Epidermal melanocyte (primary cell): ENCODE measurements at regions not wholly inside any gene's neighbourhood (a gene's known extent, or its start where the extent isn't known, plus 50 kb on each side); places are given as distances from the start of the nearest gene placed in this dataset.

Source experiments
- DNase-seq: peaks from one replicate; pipeline ENCODE4 v3.0.0; 2011; ENCODE audit warnings: low spot score; ENCODE audit not compliant: insufficient read length

DNA sequence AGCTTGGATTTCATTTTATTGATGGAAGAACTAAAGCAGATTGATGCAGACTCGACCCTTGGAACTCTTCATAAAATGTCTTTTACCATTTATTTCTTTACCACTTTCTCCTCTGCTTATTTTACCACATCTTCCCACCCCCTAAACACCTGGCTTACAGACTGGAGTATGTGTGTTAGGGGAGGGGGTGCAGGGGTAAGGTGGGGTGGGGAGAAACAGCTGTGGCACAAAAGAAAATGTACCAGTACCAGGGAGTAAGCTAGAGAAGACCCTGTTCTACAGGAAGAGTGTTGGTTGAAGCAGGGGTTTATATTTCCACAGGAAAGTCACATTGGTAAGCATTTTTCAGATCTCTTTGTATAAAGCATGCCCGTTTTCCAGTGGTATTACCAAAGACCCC, 312.7 kb upstream of the MTNR1B start:
- DNase-seq: no peak

DNA sequence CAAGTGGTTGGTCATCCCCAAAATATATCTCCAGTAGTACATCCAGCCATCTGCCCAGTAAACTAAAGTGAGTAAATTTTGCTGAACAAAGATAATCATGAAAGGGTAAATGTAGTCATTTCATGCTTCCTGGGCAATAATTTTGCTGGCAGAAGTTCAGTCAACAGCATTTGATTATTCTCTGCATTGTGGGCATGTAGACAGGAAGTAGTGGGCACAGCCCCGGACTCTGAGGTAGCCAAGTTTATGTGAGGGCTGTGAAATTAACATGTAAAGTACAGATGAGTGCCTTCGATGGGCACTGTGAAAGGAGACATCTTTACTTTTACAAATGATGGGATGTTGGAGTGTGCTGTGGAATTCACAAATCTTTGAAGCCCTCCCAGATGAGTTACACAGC, 312.2 kb upstream of the MTNR1B start:
- DNase-seq: no peak

DNA sequence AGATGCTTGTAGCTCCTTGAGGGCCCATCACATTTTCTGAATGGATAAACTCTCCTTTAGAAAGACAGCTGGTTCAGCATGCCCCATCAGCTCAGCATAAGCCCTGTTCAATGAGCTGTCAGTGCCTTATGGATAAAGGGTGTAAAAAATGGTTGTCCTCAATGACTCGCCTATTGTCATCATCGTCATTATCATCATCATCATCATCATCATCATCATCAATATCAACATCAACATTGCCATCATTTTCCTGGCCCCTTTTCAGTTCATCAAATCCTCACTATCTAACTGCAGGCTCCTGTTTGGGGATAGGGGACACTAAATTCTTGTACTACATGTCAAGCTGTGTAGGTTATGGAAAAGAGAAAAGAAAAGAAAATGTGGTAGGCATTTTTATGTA, 310.7 kb upstream of the MTNR1B start:
- DNase-seq: no peak

DNA sequence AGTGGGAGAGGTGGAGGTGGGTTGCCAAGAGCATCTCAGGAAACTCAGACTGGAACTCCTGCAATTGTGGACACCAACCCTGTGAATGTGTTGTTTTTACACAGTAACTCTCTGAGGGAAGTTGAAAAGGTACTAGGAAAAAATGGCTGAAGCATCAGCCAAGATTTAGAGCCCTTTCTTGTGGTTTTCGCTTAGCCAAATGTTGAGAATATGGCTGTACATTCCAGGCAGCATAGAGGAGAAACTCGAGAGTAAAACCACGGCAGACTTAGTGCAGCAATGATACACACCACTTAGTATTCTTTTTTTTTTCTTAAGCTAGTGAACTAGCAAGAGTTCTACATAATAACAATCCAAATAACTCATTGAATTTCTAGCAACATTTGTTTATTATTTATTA, 309.7 kb upstream of the MTNR1B start:
- no peak for DNase-seq

DNA sequence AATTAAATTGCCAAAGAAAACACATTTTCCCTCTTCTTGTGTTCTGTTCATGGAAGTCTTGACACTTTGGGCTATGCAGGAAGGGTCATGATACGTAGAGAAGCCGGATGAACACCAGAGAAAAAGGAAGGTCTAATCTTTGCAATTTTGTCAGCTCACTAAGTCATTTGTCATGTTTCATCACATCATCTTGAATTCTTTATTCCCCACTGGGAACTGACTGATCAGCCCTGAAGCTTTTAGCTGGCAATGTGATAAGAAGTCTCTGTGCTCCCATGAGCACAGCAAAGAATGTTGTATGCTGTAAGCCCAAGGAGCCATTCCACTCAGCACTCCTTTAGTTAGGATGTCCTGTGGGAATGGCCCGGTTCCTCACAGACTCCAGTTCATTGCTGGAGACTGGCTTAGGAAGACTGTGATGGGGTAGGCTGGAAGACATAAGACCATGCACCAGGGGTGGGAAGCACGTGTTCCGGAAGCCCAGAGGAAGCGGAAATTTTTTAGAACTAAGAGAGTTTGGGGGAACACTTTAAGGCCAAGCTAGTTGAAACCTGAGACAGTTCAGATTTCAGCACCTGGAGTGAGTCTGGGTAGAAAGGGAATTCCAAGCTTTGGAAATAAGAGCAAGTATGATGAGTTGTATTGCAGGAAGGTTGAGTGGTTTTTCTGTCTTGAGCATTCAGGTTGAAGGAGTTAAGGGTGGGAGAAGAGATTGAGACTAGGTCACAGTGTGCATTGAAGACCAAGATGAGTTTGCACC, 306.7 kb upstream of the MTNR1B start:
- no peak for DNase-seq

DNA sequence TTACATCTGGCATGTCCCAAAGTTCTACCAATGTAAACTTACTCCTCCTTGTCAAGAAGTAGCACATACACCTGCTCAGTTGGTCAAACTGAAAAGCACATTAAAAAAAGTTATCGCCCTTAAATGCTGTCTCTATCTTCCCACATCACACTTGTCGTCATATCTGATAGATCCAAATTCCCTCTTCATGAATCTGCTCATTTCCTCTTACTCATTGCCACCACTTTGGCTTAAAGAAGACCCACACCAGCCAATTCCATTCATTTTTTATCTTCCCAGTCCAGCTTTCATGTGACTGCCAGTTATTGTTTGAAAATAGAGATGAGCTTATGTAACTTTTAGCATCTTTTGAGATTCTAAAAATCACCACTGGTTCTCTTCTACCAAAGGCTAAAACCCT, 305.9 kb upstream of the MTNR1B start:
- DNase-seq: no peak

DNA sequence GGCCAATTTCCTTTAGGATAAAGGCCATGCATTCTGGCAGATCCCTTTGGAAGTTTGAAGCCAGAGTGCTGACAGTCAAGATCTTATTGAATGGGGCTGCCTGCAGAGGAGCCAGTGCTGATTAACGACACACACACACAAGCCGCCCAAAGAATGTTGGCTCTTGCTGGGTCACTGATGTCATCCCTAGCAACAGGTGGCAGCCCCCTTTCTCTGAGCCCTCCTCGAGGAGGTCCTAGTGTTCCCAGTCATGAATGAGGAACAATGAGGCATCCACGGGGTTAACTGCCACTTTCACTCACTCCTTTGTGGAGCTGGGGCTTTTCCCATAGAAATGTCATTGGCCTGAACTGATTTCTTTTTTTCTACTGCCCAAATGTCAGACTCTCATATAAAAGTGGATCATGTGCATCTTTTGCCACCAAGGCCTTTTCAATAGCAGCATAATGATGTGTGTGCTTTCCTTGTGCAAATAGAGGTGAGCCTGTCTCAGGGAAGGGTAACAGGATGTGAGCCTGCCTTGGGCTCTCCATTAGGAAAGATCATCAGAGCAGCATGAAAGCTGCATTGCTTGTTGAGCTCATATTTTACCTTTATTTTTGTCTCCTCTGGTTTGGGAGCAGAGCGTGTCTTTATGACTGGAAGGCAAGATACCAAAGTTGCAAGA, 301.8 kb upstream of the MTNR1B start:
- DNase-seq: no peak

DNA sequence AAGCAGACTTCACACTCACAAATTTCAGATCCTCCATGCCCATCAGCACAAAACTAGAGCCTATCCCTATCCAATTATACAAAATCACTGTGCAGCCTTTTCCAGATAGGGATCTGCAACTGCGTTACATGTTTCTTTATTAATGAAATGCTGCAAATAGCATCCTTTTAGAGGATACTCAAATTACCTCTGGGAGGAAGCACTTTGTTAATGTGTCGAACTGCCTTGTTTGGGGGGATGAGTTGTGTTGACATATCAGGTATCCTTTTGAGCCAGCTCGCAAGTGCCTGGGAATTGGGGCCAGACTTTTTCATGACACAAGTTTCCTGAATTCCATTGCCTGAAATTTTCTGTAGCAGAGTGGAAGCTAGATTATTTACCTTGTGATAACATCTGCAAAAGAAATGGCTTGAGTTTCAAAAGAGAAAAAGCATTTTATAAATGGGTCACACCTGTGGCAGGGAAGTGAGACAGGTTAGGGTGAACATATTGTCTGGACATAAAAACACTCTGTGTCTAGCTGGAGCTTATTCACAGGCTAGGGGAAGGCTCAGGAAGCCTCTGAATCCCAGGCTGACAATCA, 299.1 kb upstream of the MTNR1B start:
- DNase-seq: no peak

DNA sequence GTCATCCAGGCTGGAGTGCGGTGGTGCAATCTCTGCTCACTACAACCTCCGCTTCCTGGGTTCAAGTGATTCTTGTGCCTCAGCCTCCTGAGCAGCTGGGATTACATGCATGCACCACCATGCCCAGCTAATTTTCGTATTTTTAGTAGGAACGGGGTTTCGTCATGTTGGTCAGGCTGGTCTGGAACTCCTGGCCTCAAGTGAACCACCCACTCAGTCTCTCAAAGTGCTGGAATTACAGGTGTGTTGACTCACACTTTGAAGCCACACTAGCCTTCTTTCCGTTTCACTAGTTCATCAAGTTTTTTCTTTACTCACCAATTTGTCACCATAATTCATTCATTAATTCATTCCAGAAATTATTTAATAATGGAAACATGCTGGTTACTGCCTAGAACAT, 298.4 kb upstream of the MTNR1B start:
- no peak for DNase-seq

DNA sequence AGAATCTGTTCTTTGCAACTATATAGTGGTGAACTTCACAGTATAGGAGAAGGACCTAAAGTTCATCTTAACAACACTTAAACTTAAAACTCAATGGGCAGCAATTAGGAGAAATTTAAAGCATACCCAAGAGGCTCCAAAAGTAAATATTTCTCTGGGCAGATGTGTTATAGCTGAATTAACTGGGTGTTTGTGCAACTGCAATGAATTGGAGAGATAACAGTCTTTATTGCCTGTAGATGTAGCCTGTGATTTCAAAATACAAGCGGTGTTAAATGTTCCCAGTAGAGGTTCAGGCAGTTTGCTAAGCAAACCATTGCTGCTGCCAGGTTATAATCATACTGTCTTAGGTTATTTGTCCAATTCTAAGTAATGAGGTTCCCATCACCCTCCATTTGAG, 294.1 kb upstream of the MTNR1B start:
- DNase-seq: no peak

DNA sequence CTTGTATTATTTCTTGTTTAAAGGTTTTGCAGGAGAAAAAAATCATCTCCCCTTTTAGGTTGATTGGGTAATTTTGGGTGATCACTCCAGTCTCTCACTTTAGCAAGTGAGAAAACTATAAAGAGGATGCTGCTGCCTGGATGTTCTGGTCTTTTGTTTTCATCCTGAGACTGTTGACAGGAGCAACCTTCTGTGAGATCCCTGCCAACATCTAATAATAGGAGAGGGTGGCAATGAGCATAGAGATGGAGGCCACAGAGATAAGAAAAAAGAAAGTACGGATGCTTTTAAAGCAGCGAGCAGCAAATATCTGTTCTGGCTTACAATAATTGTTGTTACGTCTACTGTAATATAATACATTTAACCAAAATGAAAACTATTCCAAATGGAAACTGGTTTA, 293.6 kb upstream of the MTNR1B start:
- no peak for DNase-seq

DNA sequence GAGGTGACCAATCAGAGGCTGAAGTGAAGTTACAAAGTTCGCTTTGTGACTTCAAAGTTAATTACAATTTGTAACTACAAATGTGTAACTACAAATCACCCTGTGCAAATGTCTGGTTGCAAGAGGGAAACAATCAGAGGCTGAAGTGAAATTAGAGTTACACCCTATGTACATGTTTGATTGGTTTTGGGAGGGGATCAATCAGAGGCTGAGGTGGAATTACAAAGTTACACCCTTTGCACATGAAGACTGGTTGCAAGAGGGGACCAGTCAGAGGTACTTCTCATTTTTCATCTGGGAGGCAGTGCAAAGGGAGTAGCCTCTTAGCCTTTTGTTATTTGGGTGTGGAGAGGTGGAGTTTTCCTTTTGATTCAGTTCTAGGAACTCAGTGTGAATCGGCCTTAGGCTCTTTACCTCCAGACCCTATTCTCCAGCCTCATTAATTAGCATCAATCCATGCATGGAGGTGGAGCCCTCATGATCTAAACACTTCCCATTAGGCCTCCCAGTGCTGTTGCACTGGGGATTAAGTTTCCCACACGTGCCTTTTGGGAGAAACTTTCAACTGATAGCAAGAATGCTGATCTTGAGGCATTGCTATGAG, 291.3 kb upstream of the MTNR1B start:
- DNase-seq: no peak

DNA sequence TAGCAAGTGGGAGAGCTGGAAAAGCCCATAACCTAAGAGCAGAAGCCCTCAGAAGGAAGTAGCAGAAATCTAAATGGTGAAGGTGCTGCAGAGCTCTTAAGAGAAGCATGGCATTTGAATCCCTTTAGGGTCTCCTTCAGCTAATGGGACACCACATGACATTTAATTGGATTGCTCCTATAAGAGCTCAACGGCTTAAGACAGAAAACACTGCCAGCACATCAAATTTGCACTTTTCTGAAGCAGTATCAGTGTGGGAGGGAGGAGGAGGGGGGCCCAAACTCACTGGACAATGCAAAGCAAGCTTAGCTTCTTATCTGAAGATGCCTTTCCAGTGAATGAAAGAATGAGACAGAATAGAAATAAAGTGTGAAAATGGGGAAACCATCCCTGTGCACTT, 287.9 kb upstream of the MTNR1B start:
- no peak for DNase-seq

DNA sequence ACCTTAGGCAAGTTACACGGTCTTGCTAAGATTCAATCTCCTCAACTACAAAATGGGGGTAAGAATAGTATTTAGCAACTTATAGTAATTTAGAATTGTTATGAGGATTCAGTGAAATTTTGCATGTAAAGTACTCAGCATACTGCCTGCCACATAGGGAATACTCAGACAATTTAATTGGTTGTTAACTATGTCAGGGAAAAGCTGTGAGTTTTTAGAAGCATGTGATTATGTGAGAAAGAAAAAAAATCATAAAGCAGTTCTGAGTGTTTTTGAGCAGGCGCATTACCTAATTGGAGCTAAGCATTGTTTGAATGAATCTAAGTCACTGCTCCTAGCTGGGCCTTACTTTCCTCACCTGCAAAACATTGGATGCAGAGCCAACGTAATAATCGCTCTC, 287.3 kb upstream of the MTNR1B start:
- no peak for DNase-seq

DNA sequence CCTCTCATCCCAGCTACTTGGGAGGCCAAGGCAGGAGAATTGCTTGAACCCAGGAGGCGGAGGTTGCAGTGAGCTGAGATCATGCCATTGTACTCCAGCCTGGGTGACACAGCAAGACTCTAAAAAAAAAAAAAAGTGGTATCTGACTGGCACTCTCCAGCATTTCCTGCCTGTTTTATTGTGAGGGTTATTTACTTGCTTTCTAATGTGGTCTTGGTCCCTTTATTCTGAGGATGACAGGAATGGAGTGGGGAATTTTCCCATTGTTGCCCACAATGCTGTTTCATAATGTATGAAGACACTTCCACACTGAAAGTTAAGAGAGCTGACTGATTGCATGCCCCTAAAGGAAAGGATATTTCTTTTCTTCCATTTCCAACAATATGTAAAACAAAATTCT, 286.5 kb upstream of the MTNR1B start:
- DNase-seq: no peak

DNA sequence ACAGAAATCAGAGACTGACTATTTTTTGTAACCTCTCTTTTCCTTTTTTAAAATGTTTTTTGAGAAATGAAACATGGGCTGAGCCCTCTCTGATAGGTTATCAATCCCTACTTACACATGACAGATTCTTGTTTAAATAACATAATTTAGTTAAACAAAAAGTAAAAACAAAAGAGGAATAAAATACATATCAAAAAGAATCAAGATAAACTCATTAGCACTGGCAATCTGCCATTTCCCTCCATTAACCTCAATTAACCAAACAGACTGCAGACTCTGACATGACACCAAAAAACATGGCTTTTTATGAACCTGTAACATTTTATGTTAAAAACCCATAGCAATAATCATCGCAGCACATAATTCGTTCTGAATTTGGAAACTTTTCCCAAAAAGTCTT, 284.4 kb upstream of the MTNR1B start:
- no peak for DNase-seq

DNA sequence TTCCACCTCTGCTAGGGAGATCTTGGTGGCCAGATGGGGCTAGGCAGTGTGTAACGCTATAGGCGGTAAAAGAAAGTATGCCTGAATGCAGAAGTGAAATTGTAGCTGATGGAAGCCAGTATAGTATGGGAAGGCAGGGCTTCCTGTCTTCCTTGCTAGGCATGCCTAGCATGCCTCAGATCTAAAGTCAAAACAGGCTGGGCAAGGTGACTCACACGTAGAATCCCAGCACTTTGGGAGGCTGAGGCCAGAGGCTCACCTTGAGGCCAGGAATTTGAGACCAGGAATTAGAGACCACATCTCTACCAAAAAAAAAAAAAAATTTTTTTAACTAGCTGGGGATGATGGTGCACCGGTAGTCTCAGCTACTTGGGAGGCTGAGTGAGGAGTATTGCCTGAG, 281.7 kb upstream of the MTNR1B start:
- DNase-seq: no peak

DNA sequence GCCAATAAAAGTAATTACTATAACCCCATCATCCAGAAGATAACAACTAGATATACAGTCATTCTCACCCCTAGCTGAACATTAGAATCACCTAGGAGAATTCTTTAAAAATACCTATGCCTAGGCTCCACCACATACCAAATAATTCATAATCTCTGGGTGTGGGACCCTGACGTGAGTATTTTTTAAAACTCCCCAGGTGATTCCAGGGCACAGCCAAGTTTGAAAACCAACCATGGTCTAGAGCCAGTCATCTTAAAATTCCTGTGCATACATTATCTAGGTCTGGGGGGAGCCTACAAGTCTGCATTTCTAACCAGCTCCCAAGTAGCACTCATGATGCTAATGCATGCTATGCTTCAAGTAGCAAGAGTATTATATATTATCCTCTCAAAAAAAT, 281.0 kb upstream of the MTNR1B start:
- DNase-seq: no peak

DNA sequence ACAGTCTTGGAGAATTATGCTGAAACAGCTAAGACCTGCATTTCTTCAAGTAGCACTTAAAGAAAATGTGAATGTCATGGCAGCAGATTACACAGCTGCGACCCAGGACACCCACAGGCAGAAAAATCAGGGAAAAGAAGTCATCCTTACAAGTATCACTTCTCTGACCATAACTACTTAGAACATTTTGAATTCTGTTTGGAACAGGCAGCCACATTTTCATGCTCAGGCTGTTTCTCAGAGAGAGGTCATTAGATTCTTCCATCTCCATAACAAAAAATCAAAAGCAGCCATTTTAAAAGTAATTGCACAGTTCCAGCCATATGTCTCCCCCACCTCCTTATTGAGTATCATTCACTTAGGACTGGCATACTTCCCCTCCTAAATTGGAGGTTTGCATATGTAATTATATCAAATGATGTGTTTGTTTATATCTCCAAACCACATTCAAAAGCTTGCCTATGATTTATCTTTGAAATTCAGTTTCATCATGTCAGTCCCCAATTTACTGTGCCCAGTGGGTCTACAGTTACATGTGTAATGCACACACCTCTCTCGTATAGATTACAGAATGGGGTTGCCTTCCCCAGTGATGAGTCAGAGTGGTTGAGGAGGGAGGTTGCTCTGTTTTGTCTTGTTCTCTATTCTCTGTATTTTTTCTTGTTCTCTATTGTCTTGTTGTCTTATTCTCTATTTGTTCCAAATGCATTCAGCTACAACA, 276.5 kb upstream of the MTNR1B start:
- no peak for DNase-seq

DNA sequence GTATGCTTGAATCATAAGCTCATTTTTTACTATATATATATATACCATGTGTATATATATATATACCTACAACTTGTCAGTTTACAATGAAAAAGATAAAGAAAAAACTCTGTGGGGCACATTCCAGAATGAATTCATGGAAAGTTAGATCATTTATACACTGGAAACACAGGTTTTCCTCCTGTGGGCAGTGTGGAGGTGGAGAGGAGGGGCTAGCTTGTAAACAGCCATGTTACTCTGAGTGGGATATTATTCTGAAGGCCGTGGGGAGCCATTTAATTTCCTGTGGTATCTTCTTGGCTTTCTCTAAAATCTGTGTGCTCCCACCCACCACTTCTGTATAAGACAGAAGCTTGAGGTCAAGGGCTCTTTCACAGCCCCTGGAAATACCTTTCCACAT, 273.4 kb upstream of the MTNR1B start:
- no peak for DNase-seq

DNA sequence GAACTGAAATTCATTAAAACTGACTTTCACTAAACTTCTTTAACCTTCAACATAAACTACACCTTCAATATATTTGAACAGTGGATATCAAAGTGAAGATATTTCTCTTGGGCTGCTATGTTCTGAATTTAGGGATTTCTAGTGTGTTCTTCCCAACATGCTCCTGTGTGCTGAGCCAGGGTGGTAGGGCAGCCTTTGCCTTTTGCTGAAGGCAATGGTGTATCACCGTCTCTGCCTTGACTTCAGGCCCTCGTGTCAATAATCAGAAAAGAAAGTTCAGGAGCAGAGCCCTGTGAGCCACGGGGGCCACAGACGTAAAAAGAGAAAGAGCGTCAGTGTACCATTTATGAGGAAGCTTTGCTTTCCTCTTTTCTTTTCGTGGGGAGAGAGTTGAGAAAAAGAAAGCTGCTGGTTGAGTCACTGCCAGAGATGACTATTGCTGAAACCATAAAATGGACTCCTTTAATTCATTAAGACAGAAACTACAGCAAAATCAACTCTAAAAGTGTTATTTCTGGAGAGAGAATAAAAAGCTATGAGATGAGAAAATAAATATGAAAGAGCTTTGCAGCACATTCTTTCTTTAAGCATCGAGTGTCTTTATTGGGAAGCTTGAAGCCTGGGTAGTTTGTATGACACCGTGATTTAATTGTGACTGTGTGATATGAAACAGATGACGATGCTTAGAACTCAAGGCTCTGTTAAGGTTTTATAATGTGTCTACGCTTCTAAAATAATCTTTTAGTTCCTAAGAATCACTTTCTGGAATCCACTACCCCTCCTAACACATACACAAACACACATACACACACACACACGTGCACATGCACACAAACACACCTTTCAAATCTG, 271.8 kb upstream of the MTNR1B start:
- DNase-seq: no peak
